ENCODE measurements at regions not wholly inside any gene's neighbourhood (a gene's known extent, or its start where the extent isn't known, plus 50 kb on each side); places are given as distances from the start of the nearest gene placed in this dataset.

- no peak overlapping the region for H3K4me3 ChIP-seq (ENCODE audit: control insufficient read depth, low read depth, low read length)
- TF ChIP-seq, protein P1, sequence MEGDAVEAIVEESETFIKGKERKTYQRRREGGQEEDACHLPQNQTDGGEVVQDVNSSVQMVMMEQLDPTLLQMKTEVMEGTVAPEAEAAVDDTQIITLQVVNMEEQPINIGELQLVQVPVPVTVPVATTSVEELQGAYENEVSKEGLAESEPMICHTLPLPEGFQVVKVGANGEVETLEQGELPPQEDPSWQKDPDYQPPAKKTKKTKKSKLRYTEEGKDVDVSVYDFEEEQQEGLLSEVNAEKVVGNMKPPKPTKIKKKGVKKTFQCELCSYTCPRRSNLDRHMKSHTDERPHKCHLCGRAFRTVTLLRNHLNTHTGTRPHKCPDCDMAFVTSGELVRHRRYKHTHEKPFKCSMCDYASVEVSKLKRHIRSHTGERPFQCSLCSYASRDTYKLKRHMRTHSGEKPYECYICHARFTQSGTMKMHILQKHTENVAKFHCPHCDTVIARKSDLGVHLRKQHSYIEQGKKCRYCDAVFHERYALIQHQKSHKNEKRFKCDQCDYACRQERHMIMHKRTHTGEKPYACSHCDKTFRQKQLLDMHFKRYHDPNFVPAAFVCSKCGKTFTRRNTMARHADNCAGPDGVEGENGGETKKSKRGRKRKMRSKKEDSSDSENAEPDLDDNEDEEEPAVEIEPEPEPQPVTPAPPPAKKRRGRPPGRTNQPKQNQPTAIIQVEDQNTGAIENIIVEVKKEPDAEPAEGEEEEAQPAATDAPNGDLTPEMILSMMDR (IDR thresholded peaks at IDR 0.05; ENCODE audit: control insufficient read depth, insufficient read depth, low read depth, low read length, missing control alignments), result no peak
- DNase-seq (ENCODE audit: low read depth), result peak; percentile 91
Measured at GRCh38 chr5:93163010-93163663, 417.9 kb downstream of the NR2F1-AS1 start.

- TF ChIP-seq, protein P1 (IDR thresholded peaks at IDR 0.05; ENCODE audit: control insufficient read depth, insufficient read depth, low read depth, low read length, missing control alignments), result no peak
- H3K4me3 ChIP-seq (ENCODE audit: control insufficient read depth, low read depth, low read length), result no peak overlapping the region
- DNase-seq (ENCODE audit: low read depth), result no peak
Measured at GRCh38 chr5:93161661-93162654, 419.1 kb downstream of the NR2F1-AS1 start.

DNA sequence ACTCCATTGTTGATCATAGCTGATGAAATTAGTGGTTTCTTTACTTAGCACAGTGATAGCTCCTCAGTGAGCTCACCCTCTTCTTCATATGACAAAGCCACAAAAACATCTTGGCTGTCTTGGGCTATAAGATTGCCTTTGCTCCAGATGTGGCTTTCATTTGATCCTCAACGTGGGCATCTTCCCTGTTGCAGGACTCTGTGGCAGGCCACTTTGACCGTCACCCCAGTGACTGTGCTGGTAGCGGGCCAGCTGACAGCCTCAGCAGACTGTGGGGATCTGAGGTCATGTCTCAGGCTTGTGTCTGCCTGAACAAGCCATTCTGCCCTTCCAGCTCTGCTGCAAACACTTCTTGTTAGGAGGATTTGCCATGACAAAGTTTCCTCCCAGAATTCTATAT is 422.2 kb downstream of the NR2F1-AS1 start:
- TF ChIP-seq, protein P1 (IDR thresholded peaks at IDR 0.05; ENCODE audit: control insufficient read depth, insufficient read depth, low read depth, low read length, missing control alignments), result no peak
- H3K4me3 ChIP-seq (ENCODE audit: control insufficient read depth, low read depth, low read length), result no peak overlapping the region
- no peak for DNase-seq (ENCODE audit: low read depth)

DNA sequence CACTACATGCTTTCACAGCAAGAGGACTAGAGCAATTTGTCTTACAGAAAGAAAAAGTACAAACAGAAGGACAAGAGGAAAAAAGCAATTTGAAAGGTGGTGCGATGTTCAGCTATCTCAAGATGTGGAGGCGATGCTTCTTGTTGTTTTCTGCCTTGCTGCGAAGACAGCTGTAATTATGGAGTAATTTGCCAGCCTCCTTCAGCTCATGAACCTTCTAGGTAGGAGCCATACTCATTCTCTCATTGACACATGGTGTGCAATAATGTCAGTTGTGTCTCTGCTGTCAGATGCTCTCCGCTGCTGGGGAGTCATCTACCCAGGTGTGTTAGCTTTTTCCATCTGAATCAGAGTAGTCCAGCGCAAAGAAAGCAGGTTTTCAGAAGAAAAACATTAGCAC is 424.5 kb downstream of the NR2F1-AS1 start:
- H3K4me3 ChIP-seq (ENCODE audit: control insufficient read depth, low read depth, low read length), result no peak overlapping the region
- no peak for DNase-seq (ENCODE audit: low read depth)
- TF ChIP-seq, protein P1 (IDR thresholded peaks at IDR 0.05; ENCODE audit: control insufficient read depth, insufficient read depth, low read depth, low read length, missing control alignments), result no peak

- TF ChIP-seq, protein P1 (IDR thresholded peaks at IDR 0.05; ENCODE audit: control insufficient read depth, insufficient read depth, low read depth, low read length, missing control alignments), result no peak
- H3K4me3 ChIP-seq (ENCODE audit: control insufficient read depth, low read depth, low read length), result no peak overlapping the region
- DNase-seq (ENCODE audit: low read depth), result no peak
Measured at GRCh38 chr5:93154535-93154934, 426.5 kb downstream of the NR2F1-AS1 start.

DNA sequence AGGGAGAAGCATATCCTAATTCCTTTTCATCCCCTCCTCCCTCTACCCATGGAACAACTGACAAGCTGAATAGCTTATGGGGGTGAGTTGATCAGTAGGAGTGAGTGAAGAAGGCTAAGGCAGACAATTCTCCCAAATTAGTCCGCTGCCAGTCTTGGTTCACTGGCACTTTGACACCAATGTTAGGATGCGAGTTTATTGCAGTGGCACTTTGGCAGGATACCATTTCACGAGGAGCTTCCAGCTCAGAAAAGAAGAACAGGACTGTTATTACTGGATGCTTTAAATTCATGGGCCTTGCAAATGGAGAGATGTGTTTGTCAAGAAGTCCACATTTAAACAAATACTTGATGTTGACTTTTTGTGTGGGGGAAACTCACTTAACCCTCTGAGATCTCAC is 427.6 kb downstream of the NR2F1-AS1 start:
- TF ChIP-seq, protein P1 (IDR thresholded peaks at IDR 0.05; ENCODE audit: control insufficient read depth, insufficient read depth, low read depth, low read length, missing control alignments), result no peak
- no peak overlapping the region for H3K4me3 ChIP-seq (ENCODE audit: control insufficient read depth, low read depth, low read length)

More for the DNA sequence above, 427.6 kb downstream of the NR2F1-AS1 start:
- no peak for DNase-seq (ENCODE audit: low read depth)

Measured in AG09309 (cell line).